ENCODE measurements at regions not wholly inside any gene's neighbourhood (a gene's known extent, or its start where the extent isn't known, plus 50 kb on each side); places are given as distances from the start of the nearest gene placed in this dataset.

GRCh38 chr1:218557731-218558130 is 212.6 kb downstream of the TGFB2 start:
- TF ChIP-seq POLR2AphosphoS5 (IDR thresholded peaks at IDR 0.05), result no peak
- TF ChIP-seq CTCF (IDR thresholded peaks at IDR 0.05), result no peak
- TF ChIP-seq POLR2A (IDR thresholded peaks at IDR 0.05), result no peak
- no peak for DNase-seq (ENCODE audit: low spot score)
- Histone ChIP-seq H3K36me3 (no peaks in the 10 kb centered on the region), H3K4me3 (no peak overlapping the region), H3K9me3 (no peaks in the 10 kb centered on the region), H3K27ac (no peak overlapping the region), H3K4me1 (replicated peaks) (no peaks in the 10 kb centered on the region), H3K27me3 (replicated peaks; ENCODE audit: insufficient read depth) (no peaks in the 10 kb centered on the region)
- intact Hi-C loops (cut with DNase I), result no loop called here
- WGBS, result 49% methylated on average over 6 of the region's 6 CpGs

- TF ChIP-seq CTCF (IDR thresholded peaks at IDR 0.05), result no peak
- no peak for TF ChIP-seq POLR2AphosphoS5 (IDR thresholded peaks at IDR 0.05)
- no peak for TF ChIP-seq POLR2A (IDR thresholded peaks at IDR 0.05)
- Histone ChIP-seq H3K27me3 (replicated peaks; ENCODE audit: insufficient read depth) (no peaks in the 10 kb centered on the region), H3K4me1 (replicated peaks) (no peaks in the 10 kb centered on the region), H3K9me3 (no peaks in the 10 kb centered on the region), H3K36me3 (no peaks in the 10 kb centered on the region), H3K4me3 (no peak overlapping the region), H3K27ac (no peak overlapping the region)
- 79% methylated on average over 3 of the region's 3 CpGs for WGBS
- DNase-seq (ENCODE audit: low spot score), result no peak
- intact Hi-C loops (cut with DNase I), result no loop called here
Measured at GRCh38 chr1:218558271-218558810, 213.2 kb downstream of the TGFB2 start.

- 71% methylated on average over 1 of the region's 1 CpG for WGBS
- H3K27ac ChIP-seq, result no peak overlapping the region
- intact Hi-C loops (cut with DNase I), result no loop called here
- no peaks in the 10 kb centered on the region for H3K27me3 ChIP-seq (replicated peaks; ENCODE audit: insufficient read depth)
- no peak overlapping the region for H3K4me3 ChIP-seq
- TF ChIP-seq POLR2A (IDR thresholded peaks at IDR 0.05) (no peak), POLR2AphosphoS5 (IDR thresholded peaks at IDR 0.05) (no peak), CTCF (IDR thresholded peaks at IDR 0.05) (no peak)
- H3K9me3 ChIP-seq, result no peaks in the 10 kb centered on the region
- no peaks in the 10 kb centered on the region for H3K36me3 ChIP-seq
- H3K4me1 ChIP-seq (replicated peaks), result no peaks in the 10 kb centered on the region
- DNase-seq (ENCODE audit: low spot score), result no peak
Measured at GRCh38 chr1:218565377-218565776, 220.2 kb downstream of the TGFB2 start.

- Histone ChIP-seq H3K9me3 (no peaks in the 10 kb centered on the region), H3K36me3 (no peaks in the 10 kb centered on the region), H3K27ac (no peak overlapping the region), H3K27me3 (replicated peaks; ENCODE audit: insufficient read depth) (no peaks in the 10 kb centered on the region), H3K4me3 (no peak overlapping the region), H3K4me1 (replicated peaks) (no peaks in the 10 kb centered on the region)
- TF ChIP-seq POLR2A (IDR thresholded peaks at IDR 0.05), result no peak
- TF ChIP-seq POLR2AphosphoS5 (IDR thresholded peaks at IDR 0.05), result no peak
- no peak for TF ChIP-seq CTCF (IDR thresholded peaks at IDR 0.05)
- DNase-seq (ENCODE audit: low spot score), result no peak
- intact Hi-C loops (cut with DNase I), result no loop called here
- 87% methylated on average over 5 of the region's 5 CpGs for WGBS
Measured at GRCh38 chr1:218568962-218569550, 223.9 kb downstream of the TGFB2 start.

- Histone ChIP-seq H3K36me3 (no peaks in the 10 kb centered on the region), H3K4me3 (no peak overlapping the region), H3K4me1 (replicated peaks) (no peaks in the 10 kb centered on the region), H3K27me3 (replicated peaks; ENCODE audit: insufficient read depth) (no peaks in the 10 kb centered on the region), H3K9me3 (no peaks in the 10 kb centered on the region), H3K27ac (no peak overlapping the region)
- DNase-seq (ENCODE audit: low spot score), result no peak
- intact Hi-C loops (cut with DNase I), result no loop called here
- 65% methylated on average over 2 of the region's 2 CpGs for WGBS
- TF ChIP-seq POLR2A (IDR thresholded peaks at IDR 0.05) (no peak), CTCF (IDR thresholded peaks at IDR 0.05) (no peak), POLR2AphosphoS5 (IDR thresholded peaks at IDR 0.05) (no peak)
Measured at GRCh38 chr1:218570456-218570855, 225.3 kb downstream of the TGFB2 start.
